ENCODE measurements at regions not wholly inside any gene's neighbourhood (a gene's known extent, or its start where the extent isn't known, plus 50 kb on each side); places are given as distances from the start of the nearest gene placed in this dataset.
"Not testable (repeated sequence)": the region's sequence is repeated elsewhere in the genome, so short reads cannot be mapped to it uniquely, and the experiment has no call there.

GRCh38 chr6:114939630-114940029 is 596.8 kb upstream of the HS3ST5 start:
- no peak for DNase-seq (ENCODE audit: low read depth)
- H3K4me3 ChIP-seq (ENCODE audit: low read length), result no peak overlapping the region
- TF ChIP-seq CTCF (conservative IDR thresholded peaks at IDR 0.05; ENCODE audit: low read length), result no peak

DNA sequence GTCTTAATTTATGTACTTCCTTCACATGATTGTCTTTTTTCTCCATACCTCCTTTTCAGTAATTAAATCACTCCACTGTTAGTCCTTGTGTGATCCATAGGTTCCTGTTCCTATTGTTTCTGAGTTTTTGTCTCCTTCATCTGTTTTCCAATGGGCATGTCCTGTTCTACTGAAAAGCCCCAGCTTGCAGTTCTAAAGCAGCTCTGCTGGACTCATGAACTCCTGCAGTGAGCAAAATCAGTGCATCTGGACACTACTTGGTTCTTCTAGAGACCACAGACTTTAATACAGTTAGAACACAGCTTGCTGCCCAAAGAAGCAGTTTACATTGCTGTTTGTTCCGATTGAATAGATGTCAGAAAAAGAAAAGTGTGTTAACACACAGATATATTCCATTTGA is 593.3 kb upstream of the HS3ST5 start:
- no peak overlapping the region for H3K4me3 ChIP-seq (ENCODE audit: low read length)

GRCh38 chr6:114934079-114934478 is 591.3 kb upstream of the HS3ST5 start:
- TF ChIP-seq CTCF (conservative IDR thresholded peaks at IDR 0.05; ENCODE audit: low read length), result no peak
- no peak overlapping the region for H3K4me3 ChIP-seq (ENCODE audit: low read length)
- DNase-seq (ENCODE audit: low read depth), result no peak

More for the DNA sequence above, 593.3 kb upstream of the HS3ST5 start:
- no peak for DNase-seq (ENCODE audit: low read depth)
- no peak for TF ChIP-seq CTCF (conservative IDR thresholded peaks at IDR 0.05; ENCODE audit: low read length)

- H3K4me3 ChIP-seq (ENCODE audit: low read length); DNase-seq (ENCODE audit: low read depth): not testable (repeated sequence)
Measured at GRCh38 chr6:114928731-114929130, 585.9 kb upstream of the HS3ST5 start.

DNA sequence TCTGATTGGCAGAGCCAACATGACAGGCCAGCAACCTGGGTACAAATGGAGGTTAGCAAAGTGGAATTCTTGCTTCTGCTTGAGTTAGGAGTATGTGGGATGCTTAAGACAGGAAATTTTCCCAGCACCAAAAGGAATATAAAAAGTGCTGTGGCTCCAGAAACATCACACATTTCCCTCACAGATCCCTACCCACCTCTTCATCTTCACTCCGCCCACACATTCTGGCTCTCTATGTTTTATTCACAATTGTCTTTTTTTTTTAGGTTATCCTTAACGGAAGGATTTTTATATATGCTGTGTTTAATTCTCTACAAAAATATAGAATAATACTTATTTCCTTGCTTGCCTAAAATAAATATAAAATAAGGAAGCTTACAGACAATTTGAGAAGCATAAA is 563.3 kb upstream of the HS3ST5 start:
- DNase-seq (ENCODE audit: low read depth), result no peak
- no peak overlapping the region for H3K4me3 ChIP-seq (ENCODE audit: low read length)
- no peak for TF ChIP-seq CTCF (conservative IDR thresholded peaks at IDR 0.05; ENCODE audit: low read length)

GRCh38 chr6:114897536-114897935 is 554.7 kb upstream of the HS3ST5 start:
- DNase-seq (ENCODE audit: low read depth), result no peak
- no peak overlapping the region for H3K4me3 ChIP-seq (ENCODE audit: low read length)
- TF ChIP-seq CTCF (conservative IDR thresholded peaks at IDR 0.05; ENCODE audit: low read length), result no peak

DNA sequence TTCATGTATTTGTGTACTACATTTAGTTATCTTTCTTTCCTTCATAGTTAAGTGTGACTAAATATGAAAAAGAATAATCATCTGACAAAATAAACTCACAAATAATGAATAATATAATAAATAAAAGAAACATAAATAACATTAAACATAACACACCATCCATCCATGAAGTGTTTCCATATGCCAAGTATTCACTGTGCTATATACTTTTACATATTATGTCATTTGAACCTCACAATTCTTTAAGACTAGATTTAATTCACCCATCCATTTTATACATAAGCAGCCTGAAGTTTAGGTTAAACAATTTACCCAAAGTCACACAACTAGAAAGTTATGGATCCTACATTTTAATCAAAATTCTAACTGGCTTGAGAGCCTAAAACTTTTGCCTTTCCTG is 549.4 kb upstream of the HS3ST5 start:
- DNase-seq (ENCODE audit: low read depth), result no peak
- H3K4me3 ChIP-seq (ENCODE audit: low read length), result no peak overlapping the region
- no peak for TF ChIP-seq CTCF (conservative IDR thresholded peaks at IDR 0.05; ENCODE audit: low read length)

DNA sequence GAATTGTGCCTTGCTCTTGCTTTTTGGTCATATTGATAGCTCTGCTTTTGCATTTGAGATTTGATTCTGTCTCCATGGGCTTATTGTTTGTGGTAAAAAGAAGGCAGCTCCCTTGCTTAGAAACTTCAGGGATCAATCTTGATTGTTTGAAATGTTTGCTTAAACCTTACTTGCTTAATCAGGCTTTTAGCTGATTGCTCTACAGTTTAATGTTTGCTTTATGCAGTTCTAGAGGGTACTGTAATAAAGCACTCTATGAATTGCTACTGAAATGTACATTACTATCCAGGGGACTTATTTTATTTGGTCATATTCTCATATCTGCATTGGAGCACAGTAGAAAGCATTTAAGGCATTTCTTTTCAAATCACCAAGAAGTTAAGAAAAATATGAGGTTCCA is 545.4 kb upstream of the HS3ST5 start:
- TF ChIP-seq CTCF (conservative IDR thresholded peaks at IDR 0.05; ENCODE audit: low read length), result no peak
- H3K4me3 ChIP-seq (ENCODE audit: low read length), result no peak overlapping the region
- DNase-seq (ENCODE audit: low read depth), result no peak
